Activated CD4-positive, alpha-beta T cell treated with anti-CD3 and anti-CD28 coated beads for 4 hours (primary cell): ENCODE measurements at regions not wholly inside any gene's neighbourhood (a gene's known extent, or its start where the extent isn't known, plus 50 kb on each side); places are given as distances from the start of the nearest gene placed in this dataset.
"Not testable (repeated sequence)": the region's sequence is repeated elsewhere in the genome, so short reads cannot be mapped to it uniquely, and the experiment has no call there.

Experiments
- DNase-seq, 2 donors: peaks; one replicate each; pipeline ENCODE4 v3.0.0-alpha.2; 2020

DNA sequence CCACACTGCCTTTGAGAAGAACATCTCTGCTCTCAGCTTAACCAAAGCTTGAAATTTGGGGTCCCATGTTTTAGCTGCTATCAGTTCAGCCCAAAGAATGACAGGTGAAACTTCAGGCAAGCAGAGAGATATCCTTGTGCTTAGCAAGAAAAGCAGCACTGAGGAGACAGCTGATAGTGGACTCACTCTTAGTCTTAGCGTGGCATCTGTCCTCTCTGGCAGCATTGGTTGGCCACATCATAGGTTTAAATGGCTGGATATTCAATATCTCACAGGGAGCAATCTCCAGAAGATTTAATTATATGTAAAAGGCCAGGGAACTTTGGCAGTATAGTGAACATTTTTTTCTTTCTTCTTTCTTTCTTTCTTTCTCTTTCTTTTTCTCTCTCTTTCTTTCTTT is 131.1 kb upstream of the SGK1 start:
- no peak for DNase-seq

DNA sequence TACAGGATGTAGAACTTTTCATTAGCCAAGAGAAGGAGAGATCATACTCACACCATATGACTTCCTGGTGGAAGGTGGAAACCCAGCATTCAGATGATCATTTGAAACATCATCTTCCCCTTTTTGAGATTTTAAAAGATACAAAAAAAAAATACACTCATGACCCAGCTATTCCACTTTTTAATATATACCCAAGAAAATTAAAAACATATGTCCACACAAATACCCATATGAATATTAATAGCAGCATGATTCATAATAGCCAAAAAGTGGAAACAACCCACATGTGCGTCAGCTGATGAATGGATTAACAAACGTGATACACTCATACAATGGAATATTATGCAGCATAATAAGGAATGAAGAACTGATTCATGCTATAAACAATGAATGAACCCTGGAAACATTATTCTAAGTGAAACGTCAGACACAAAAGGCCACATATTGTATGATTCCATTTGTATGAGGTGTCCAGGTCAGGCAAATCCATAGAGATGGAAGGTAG is 130.0 kb upstream of the SGK1 start:
- no peak for DNase-seq

DNA sequence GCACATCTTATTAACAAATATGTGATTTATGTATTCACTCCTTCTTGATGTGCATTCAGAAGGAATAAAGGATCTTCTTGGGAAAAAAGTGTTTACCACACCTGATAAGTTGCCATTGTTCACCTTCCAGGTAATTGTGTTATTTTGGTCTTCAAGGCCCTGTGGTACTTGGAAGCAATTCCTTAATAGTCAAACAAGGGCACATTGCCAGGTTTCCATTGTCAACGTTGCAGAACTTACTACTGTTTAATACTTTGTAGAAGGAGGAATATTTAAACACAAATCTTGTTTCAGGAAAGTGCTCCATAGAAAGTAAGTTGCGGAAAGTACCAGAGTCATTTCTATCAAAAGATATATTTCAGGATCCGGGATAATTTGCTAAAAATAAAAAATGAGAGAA is 129.5 kb upstream of the SGK1 start:
- no peak for DNase-seq

DNA sequence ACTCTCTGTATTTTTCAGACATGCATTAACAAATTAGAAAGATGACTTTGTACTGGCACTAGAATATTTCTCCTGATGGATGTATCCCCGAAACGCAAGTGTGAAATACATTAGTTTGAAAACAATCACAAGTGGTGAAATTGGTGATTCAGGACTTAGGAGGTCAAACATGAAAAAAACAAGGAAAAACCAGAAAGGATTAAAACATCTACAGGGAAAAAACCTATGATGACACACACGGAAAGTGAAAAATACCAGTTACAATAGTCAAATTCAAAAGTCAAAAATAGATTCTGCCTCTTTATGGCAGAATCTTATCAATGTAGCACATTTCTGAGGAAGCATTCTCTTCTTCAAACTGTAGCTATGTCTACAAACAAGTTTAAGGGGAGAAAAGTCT is 129.0 kb upstream of the SGK1 start:
- DNase-seq, result no peak

DNA sequence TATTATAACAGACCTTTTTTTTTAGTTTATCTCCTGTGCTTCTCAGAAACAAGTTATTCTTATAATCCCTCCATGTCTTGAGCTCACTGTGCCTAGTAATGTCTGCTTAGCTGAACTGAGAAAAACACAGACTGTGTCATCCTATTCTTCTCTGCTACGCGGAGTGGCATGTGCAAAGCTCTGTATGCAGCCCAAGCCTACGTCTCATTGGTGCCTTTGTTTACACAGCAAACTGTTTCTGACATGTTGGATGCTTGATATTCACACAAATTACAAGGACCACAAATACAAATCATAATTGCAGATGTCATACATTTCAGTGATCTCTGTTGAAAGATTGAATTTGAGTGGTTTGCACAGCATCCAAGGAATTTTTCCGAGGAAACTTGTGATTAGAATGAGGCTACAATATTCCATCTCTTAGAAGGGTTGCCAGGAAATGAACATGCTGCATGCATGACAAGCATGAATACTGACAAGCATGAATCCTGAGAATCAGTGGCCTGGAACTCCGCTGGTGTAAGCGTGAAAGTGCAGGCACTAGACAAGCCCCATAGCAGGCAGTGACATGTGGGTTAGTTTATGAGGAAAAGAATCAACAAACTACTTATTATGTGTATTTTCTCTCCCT is 128.4 kb upstream of the SGK1 start:
- no peak for DNase-seq

DNA sequence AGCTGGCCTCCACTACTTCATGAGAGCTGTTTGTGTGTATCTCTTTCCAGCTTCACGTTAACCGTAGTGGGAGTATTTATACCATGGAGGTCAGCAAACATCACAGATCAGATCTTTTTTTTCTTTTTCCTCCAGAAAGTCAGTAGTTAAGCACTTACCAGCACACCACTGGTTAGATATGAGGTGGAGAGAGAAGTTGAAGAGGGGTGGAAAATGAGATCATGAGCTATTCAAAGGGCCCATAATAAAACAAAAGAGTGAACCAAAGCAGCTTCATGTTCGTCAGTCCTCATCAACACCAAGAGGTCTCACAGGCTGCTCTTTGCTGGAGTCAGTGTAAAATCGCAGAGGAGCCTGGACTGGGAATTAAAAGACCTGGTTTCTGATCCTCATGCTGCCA is 125.1 kb upstream of the SGK1 start:
- DNase-seq, result no peak

DNA sequence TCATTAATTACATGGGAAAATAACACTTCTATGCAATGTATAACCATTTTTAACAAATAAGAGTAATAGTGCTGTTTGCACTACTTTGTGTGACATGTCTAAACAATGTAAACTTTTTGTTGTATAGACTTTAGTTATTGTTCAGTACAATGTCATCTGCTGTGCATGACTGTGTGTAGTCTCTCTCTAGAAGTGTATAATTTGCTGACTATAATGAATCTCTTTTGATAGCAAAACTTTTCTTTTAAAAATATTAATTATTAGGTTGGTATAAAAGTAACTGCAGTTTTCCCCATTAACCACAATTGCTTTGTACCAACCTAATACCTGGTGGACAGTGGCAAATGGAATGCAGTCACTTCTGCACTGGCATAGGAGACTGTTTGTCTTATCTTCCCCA is 124.2 kb upstream of the SGK1 start:
- DNase-seq, result no peak

DNA sequence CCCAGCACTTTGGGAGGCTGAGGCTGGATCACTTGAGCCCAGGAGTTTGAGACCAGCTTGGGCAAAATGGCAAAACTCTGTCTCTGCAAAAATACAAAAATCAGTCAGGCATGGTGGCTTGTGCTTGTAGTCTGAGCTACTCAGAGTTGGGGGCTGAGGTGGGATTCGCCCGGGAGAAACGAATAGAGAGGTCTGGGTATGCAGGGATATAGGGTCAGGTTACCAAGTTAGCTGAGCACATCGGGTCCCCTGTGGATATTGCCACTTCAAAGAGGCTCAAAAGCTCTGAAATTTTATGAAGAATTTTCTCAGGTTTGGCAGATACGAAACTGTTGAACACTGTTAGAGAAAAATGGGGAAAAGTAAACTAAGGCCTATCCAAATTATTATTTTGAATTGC is 120.9 kb upstream of the SGK1 start:
- no peak for DNase-seq

DNA sequence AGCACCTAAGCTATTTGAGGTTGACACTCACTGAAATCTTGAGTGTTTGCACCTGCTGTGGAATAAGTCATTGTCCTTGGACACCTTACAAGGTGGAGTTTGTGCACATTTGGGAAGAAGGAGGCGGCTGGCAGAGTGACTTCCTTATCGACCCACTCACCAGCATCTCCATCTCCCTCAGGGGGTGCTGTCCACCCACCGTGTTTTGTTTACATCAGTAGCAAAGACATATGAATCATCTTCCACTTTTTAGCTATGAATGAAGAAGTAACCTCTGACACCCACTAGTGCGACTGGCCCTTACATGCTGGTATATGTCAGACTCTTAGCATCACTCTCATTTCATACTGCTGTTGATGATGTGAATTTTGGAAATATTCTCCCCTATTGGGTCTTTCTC is 119.5 kb upstream of the SGK1 start:
- peak; percentile 13 to 28 for DNase-seq

DNA sequence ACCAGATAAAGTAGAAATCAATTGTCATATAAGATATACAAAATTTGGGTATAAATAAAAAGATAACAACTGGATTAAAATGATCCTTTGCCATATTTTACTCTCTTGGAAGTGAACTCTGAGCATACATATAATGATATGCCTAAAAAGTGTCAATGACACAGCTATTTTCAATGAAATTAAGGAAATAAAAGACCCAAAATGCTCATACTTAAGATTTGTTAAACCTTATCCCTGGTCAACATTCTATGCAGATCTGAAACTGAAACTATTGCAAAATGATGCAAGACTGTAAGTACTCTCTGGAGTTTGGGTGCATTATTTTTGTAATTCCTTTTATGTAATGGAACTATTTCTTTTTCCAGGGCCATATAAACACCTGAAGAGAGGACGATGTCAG is 119.0 kb upstream of the SGK1 start:
- DNase-seq, result no peak

DNA sequence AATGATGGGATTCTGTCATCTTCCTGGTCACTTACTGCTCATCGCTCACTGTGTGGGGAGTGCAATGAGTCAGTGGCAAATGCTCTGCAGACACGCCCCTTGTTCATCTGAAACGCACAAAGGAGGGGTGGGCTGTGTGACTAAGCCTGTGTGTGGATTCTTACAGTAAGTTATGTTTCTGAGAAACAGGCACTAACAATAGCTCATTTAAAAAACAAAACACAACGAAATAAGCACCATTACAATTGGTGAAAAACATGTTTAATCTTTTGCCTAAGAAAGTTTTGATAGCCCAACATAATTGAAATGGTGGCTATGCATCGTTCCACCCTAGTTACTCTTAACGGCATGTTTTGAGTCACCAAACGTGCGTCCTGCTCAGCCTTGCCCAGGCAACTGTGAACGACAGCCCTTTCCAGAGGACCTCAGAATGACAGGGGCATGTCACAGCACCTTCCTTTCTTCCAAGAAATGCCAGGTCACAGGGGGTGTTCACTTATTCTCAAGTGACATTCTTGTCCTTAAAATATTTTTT is 118.4 kb upstream of the SGK1 start:
- DNase-seq, result peak; percentile 75 to 77

DNA sequence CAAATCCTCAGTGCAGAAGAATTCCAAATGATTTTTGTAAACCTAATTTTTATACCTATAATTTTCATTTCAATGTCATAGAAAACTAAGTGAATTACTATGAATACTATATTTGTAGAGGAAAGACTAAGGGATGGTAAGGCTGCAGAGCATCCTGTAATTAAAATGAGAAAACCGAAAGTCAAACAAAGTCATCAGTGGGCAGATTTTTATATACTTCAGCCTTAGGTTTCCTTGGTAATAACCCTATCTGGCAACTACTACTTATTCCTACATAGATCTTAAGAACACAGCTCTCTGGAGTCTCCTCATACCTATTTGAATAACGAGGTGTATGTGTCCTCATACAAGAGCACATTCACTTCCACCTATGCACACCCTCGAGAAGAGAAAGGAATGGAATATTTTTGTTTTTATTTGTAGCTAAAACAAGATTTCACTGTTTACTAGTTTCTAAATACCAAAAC is 117.9 kb upstream of the SGK1 start:
- no peak for DNase-seq

DNA sequence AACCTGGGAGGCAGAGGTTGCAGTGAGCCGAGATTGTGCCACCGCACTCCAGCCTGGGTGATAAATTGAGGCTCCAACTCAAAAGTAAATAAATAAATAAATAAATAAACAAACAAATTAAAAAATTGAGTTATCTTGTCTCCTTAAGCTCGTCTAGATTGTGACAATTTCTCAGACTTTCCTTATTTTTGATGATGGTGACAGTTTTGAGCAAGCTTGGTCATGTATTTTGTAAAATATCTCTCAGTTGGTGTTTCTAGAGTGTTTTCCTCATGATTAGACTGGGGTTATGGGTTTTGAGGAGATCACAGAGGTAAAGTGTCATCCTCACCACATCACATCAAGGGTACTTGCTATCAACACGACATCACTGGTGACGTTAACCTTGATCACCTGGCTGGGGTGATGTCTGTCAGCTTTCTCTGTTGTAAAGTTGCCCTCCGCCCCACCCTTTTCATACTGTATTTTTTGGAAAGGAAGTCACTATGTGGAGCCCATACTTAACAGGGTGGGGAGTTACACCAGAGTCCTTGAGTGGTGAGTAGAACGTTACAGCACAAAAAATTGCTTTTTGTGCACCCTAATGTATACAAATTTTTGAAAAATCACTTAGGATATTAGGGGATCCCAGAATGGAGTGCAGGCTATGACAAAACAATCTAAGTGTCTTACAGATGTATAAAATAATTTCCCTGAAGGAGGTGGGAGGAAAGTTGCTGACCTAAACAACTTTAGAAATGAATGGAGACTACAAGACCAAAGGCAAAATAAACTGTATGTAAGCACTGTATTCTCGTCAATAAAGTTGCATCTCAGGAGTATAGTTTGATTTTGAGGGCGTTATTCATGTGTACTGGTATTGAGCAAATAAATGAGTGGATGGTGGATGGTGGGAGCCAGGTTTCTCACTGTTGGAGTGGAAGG is 116.4 kb upstream of the SGK1 start:
- no peak for DNase-seq

DNA sequence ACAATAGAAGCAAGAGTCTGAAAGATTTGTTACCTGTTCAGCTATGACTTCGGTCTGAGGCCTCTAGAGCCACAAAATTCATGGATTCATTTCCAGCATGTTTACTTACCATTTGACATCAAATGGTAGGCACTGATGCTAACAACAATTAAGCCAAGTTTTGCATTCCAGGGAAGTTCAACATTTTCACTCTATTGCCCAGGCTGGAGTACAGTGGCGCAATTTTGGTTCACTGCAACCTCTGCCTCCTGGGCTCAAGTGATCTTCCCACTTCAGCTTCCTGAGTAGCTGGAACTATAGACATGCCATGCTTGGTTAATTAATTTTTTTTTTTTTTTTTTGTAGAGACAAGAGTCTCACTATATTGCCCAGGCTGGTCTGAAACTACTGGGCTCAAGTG is 114.1 kb upstream of the SGK1 start:
- DNase-seq, result no peak

DNA sequence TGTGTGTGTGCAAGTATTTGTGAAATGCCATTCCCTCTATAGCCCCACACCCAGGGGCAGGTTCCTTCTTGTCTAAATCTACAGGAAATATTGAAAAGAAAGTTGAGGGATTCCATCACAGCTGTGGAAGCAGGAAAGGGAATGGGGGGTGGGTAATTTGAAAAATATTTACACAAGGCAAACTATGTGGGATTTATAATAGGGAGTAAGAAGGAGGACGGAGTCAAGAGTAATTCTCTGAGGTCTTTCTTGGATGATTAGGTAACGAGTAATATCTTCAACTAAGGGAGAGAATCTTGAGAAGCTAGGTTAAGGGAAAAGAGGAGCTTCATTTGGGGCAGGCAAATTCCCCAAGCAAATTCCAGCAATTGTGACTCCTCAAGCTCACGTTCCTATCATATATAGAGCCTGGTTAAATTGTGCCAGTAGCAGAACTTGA is 113.5 kb upstream of the SGK1 start:
- no peak for DNase-seq

DNA sequence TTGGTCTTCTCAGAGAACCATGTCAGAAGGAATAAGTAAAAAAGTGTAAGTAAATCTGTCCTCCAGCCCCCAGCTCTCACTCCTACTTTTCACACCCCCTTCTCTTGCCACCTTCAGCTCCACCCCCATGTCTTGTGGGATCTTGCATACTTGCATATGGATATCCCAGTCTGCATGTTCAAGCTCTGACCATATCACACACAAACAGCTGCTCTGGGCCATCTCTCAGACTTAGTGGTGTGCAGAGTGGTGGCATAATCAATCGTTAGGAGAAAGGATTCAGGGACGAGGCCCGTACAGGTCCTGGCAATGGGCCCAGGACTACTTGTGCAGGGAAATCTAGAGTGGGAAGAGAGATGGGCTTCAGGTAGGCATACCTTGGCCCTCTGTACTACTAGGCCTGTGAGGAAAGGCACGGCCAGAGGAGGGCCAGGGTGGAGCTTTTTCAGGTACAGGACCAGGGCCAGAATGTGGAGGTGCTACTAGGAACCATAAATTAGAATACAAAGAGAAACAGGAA is 112.0 kb upstream of the SGK1 start:
- no peak for DNase-seq

DNA sequence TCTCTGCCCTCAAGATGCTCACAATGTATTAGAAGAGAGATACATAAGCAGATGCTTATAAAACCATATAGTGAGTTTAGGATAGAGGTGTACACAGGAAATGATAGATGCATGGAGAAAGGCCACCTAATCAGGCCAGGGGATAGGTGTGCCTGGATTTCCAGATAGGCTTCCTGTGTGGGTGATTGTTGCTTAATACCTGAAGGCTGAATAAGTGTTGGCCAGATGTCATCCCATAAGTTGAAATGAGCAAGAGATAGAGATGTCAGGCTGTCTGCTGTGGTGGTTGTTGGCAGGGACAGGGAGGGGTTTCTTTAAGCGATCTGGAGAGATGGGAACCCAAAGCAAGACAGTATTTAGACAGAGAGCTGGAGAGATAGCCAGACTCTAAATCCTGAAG is 109.8 kb upstream of the SGK1 start:
- DNase-seq, result no peak

DNA sequence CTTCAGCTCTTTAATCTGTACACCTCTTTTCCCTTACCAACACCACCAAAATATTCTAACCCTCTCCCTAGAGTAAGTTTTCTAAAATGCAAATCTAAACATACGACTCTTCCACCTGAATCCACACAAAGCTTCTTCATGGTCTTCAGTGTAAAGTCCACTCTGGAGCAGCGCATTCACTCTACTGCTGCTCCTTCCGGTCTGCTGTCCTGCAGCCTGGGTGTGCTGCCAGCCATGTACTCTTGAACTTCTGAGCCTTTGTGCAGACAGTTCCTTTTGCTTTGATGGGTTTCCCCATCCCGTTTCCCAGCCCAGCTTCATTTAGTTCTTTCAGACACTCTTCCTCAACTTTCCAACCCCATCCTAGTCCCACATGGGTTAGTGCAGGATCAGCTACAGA is 108.7 kb upstream of the SGK1 start:
- no peak for DNase-seq

DNA sequence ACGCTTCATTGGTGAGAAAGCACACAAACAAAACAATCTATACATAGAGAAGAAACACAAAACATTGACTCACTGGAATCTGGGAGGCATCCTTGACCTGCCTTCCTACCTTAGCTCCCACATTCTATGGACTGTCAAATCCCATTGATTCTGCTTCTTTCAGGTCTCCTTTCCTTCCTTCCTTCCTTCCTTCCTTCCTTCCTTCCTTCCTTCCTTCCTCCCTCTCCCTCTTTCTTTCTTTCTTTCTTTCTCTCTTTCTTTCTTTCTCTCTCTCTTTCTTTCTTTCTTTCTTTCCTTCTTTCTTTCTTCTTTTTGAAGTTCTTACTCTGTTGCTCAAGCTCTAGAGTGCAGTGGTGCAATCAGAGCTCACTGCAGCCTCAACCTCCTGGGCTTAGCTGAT is 108.0 kb upstream of the SGK1 start:
- DNase-seq, result not testable (repeated sequence)

DNA sequence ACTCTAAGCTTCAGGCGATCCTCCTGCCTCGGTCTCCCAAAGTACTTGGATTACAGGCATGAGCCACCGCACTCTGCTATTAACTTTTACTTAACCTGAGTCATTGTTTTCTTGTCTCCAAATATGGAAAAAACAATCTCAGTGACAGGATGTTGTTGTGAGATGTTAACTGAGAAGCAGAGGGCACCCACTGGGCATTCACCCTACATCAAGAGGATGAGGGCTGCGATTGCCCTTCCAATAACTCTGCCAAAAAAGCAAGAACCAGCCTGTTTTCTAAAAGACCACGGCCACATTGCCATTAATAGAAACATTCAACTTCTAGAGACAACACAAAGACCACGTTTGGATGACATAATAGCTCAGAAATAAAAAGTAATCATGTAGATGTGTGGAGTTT is 107.6 kb upstream of the SGK1 start:
- DNase-seq, result no peak

DNA sequence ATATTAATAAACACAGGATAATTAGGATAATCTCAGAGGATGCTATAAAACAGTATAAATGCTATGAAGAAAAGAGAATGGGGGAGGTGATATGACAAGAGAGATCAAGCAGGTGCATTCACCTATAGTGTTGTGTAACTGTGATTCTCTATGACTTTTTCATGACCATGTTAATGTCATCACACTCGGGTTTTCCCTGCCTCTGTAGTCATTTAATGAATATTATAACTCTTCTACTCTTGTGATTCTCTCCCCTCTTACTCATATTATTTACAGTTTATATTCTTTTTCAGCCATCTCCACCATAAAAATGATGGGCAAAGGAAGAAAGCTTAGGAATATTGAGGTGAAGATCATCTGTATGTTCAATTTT is 106.9 kb upstream of the SGK1 start:
- DNase-seq, result no peak

DNA sequence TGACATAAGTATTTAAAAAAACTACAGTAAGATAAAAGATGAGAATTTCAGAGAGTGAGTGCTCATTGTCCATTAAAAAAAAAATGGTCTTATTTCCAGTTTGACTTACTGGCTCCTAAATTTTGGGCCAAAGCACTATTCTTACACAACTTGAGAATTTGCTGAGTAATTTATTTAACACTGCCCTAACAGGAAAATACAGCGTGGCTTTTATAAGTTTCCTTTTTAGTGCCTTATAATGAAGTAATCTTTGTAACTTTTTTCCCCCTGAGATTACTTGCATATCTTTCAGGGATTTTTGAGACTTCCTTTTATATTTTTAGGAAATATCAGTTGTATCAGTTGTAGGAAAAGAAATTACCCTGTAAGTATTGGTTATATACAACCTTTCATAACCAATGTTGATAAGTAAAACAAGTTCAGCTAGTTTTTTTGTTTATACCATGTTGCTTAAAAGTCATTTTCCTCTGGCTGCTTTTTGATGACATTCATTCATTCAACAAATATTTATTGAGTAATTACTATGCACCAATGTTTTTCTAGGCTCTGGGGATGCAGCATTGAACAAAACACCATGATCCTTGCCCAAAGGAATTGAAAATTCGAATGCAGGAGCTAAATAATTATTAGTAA is 106.4 kb upstream of the SGK1 start:
- DNase-seq, result no peak
